Stimulated activated naive B cell treated with anti-CD40 and anti-IgM and Interleukin-4, amounts not matched to agents 10 μg/mL and 1 μg/mL and 100 μg/mL, for 72 hours (primary cell): ENCODE measurements at regions not wholly inside any gene's neighbourhood (a gene's known extent, or its start where the extent isn't known, plus 50 kb on each side); places are given as distances from the start of the nearest gene placed in this dataset.
"Not testable (repeated sequence)": the region's sequence is repeated elsewhere in the genome, so short reads cannot be mapped to it uniquely, and the experiment has no call there.

Source experiments
- ATAC-seq, 2 donors: fragments of 150-1000 bp; cut with Tn5 transposase; replicated peaks; 2 replicates each; pipeline ENCODE4 v1.10.0; 2021; ENCODE audit warnings: moderate library complexity in 1 of 2
- DNase-seq: peaks from one replicate; pipeline ENCODE4 v3.0.0; 2021
- H3K27ac Mint-ChIP-seq: one replicate; pipeline ENCODE4 v1.8.0; 2022; ENCODE audit warnings: mild to moderate bottlenecking, mixed read lengths
- H3K27me3 Mint-ChIP-seq, 2 donors: one replicate each; pipeline ENCODE4 v1.8.0; 2022; ENCODE audit warnings: mixed read lengths in 2 of 2
- H3K36me3 Mint-ChIP-seq, 2 donors: one replicate each; pipeline ENCODE4 v1.8.0; 2022; ENCODE audit warnings: mixed read lengths in 2 of 2, mild to moderate bottlenecking in 1 of 2
- H3K4me1 Mint-ChIP-seq, 2 donors: one replicate each; pipeline ENCODE4 v1.8.0; 2022; ENCODE audit warnings: mixed read lengths in 2 of 2, mild to moderate bottlenecking in 1 of 2
- H3K4me3 Mint-ChIP-seq, 2 donors: one replicate each; pipeline ENCODE4 v1.8.0; 2022; ENCODE audit warnings: mild to moderate bottlenecking in 2 of 2, mixed read lengths in 2 of 2, moderate library complexity in 1 of 2
- H3K9me3 Mint-ChIP-seq, 2 donors: one replicate each; pipeline ENCODE4 v1.8.0; 2022; ENCODE audit warnings: mixed read lengths in 2 of 2, mild to moderate bottlenecking in 1 of 2

GRCh38 chr20:5393218-5393870, 76.6 kb upstream of the PROKR2 start:
- no peaks in the 10 kb centered on the region for H3K4me1 Mint-ChIP-seq
- peaks cover 0 to 3% of the 10 kb centered on the region in 2 donors for H3K9me3 Mint-ChIP-seq
- no peak overlapping the region for H3K27ac Mint-ChIP-seq
- ATAC-seq (no peak), DNase-seq (no peak)
- H3K27me3 Mint-ChIP-seq = peaks cover 16 to 21% of the 10 kb centered on the region in 2 donors
- no peaks in the 10 kb centered on the region for H3K36me3 Mint-ChIP-seq
- H3K4me3 Mint-ChIP-seq = no peak overlapping the region

GRCh38 chr20:5390720-5391119, 74.0 kb upstream of the PROKR2 start:
- H3K4me3 Mint-ChIP-seq = no peak overlapping the region
- H3K36me3 Mint-ChIP-seq = no peaks in the 10 kb centered on the region
- no peaks in the 10 kb centered on the region for H3K4me1 Mint-ChIP-seq
- peaks cover 0 to 12% of the 10 kb centered on the region in 2 donors for H3K9me3 Mint-ChIP-seq
- peaks cover 18 to 26% of the 10 kb centered on the region in 2 donors for H3K27me3 Mint-ChIP-seq
- DNase-seq = no peak
- H3K27ac Mint-ChIP-seq = no peak overlapping the region
- ATAC-seq = no peak

GRCh38 chr20:5386846-5387245, 70.1 kb upstream of the PROKR2 start:
- Mint-ChIP-seq H3K9me3 (peaks cover 14 to 21% of the 10 kb centered on the region in 2 donors), H3K27me3 (peaks cover 21 to 27% of the 10 kb centered on the region in 2 donors)
- not testable (repeated sequence) for H3K4me3 Mint-ChIP-seq, DNase-seq, H3K36me3 Mint-ChIP-seq, ATAC-seq, H3K4me1 Mint-ChIP-seq, H3K27ac Mint-ChIP-seq

GRCh38 chr20:5381527-5381926, 64.8 kb upstream of the PROKR2 start:
- Mint-ChIP-seq H3K9me3 (peaks cover 14 to 16% of the 10 kb centered on the region in 2 donors), H3K27me3 (peaks cover 15 to 32% of the 10 kb centered on the region in 2 donors)
- H3K4me1 Mint-ChIP-seq, H3K27ac Mint-ChIP-seq, H3K4me3 Mint-ChIP-seq, DNase-seq, ATAC-seq, H3K36me3 Mint-ChIP-seq: not testable (repeated sequence)

- H3K4me1 Mint-ChIP-seq = no peaks in the 10 kb centered on the region
- ATAC-seq = no peak
These were observed 60.7 kb upstream of the PROKR2 start for GRCh38 chr20:5377484-5377883.

GRCh38 chr20:5376228-5376627, 59.5 kb upstream of the PROKR2 start:
- Mint-ChIP-seq H3K36me3 (no peaks in the 10 kb centered on the region), H3K4me3 (no peak overlapping the region), H3K4me1 (no peaks in the 10 kb centered on the region), H3K27me3 (peaks cover 11 to 40% of the 10 kb centered on the region in 2 donors), H3K27ac (no peak overlapping the region), H3K9me3 (no peaks in the 10 kb centered on the region)
- ATAC-seq = no peak
- DNase-seq = no peak

More at GRCh38 chr20:5377484-5377883, 60.7 kb upstream of the PROKR2 start:
- Mint-ChIP-seq H3K27ac (no peak overlapping the region), H3K9me3 (no peaks in the 10 kb centered on the region), H3K4me3 (no peak overlapping the region), H3K36me3 (no peaks in the 10 kb centered on the region), H3K27me3 (peaks cover 8 to 29% of the 10 kb centered on the region in 2 donors)
- DNase-seq = no peak

GRCh38 chr20:5374171-5374570, 57.4 kb upstream of the PROKR2 start:
- no peak overlapping the region for H3K27ac Mint-ChIP-seq
- H3K9me3 Mint-ChIP-seq = no peaks in the 10 kb centered on the region
- H3K4me3 Mint-ChIP-seq = no peak overlapping the region
- no peak for DNase-seq
- no peaks in the 10 kb centered on the region for H3K4me1 Mint-ChIP-seq
- ATAC-seq = no peak
- no peaks in the 10 kb centered on the region for H3K36me3 Mint-ChIP-seq
- peaks cover 12 to 46% of the 10 kb centered on the region in 2 donors for H3K27me3 Mint-ChIP-seq

- H3K27ac Mint-ChIP-seq = no peak overlapping the region
- H3K36me3 Mint-ChIP-seq = no peaks in the 10 kb centered on the region
- DNase-seq (no peak), ATAC-seq (no peak)
- no peak overlapping the region for H3K4me3 Mint-ChIP-seq
- H3K4me1 Mint-ChIP-seq = no peaks in the 10 kb centered on the region
- H3K27me3 Mint-ChIP-seq = peaks cover 17 to 43% of the 10 kb centered on the region in 2 donors
- no peaks in the 10 kb centered on the region for H3K9me3 Mint-ChIP-seq
These were observed 55.6 kb upstream of the PROKR2 start for GRCh38 chr20:5372371-5372770.

GRCh38 chr20:5369629-5370028, 52.9 kb upstream of the PROKR2 start:
- H3K27me3 Mint-ChIP-seq = peaks cover 21 to 43% of the 10 kb centered on the region in 2 donors
- ATAC-seq = peak; percentile 49 to 51
- no peak overlapping the region for H3K4me3 Mint-ChIP-seq

More at GRCh38 chr20:5369629-5370028, 52.9 kb upstream of the PROKR2 start:
- H3K27ac Mint-ChIP-seq = no peak overlapping the region
- no peaks in the 10 kb centered on the region for H3K4me1 Mint-ChIP-seq
- no peaks in the 10 kb centered on the region for H3K36me3 Mint-ChIP-seq
- H3K9me3 Mint-ChIP-seq = peaks cover 5 to 9% of the 10 kb centered on the region in 2 donors
- no peak for DNase-seq
